ENCODE measurements at regions not wholly inside any gene's neighbourhood (a gene's known extent, or its start where the extent isn't known, plus 50 kb on each side); places are given as distances from the start of the nearest gene placed in this dataset.

- TF ChIP-seq EZH2 (IDR thresholded peaks at IDR 0.05; ENCODE audit: borderline replicate concordance, low read depth, low read length, poor library complexity, severe bottlenecking) = no peak
- TF ChIP-seq CTCF (conservative IDR thresholded peaks at IDR 0.05; ENCODE audit: low read depth, low read length) = no peak
Observed at GRCh38 chr4:160709026-160709425, 1454.8 kb downstream of the FSTL5 start.

Data from A673 (cell line).